HG02970 (cell line): ENCODE measurements at regions not wholly inside any gene's neighbourhood (a gene's known extent, or its start where the extent isn't known, plus 50 kb on each side); places are given as distances from the start of the nearest gene placed in this dataset.

Experiments used
- ATAC-seq: cut with Tn5 transposase; IDR thresholded peaks from one replicate; pipeline ENCODE4 v1.9.1; 2021; ENCODE audit warnings: mild to moderate bottlenecking, moderate library complexity, moderate number of reproducible peaks; ENCODE audit not compliant: unreplicated experiment, low FRiP score

GRCh38 chr2:493228-493627 is 184.0 kb downstream of the TMEM18 start:
- no peak for ATAC-seq

DNA sequence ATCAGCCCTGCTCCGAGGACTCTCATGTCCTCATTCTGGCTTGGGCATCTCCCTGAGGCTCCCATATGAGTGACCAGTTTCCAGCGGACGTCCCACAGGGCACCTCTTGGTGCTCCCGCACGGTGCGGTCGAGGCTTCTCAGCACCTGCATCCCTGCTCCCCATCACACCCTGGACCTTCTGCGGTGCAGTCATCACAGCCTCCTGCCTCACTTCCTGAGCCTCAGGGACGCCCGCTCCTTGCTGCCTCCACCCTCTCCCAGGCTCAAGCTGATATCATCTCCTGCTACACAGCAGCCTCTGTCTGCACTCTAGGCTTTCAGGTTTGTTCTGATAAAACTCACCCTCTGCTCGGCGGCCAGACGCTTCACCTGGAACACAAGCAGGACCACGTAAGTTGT is 185.0 kb downstream of the TMEM18 start:
- ATAC-seq: no peak

GRCh38 chr2:489838-490237 is 187.4 kb downstream of the TMEM18 start:
- ATAC-seq: no peak

GRCh38 chr2:489084-489483 is 188.1 kb downstream of the TMEM18 start:
- ATAC-seq: no peak

DNA sequence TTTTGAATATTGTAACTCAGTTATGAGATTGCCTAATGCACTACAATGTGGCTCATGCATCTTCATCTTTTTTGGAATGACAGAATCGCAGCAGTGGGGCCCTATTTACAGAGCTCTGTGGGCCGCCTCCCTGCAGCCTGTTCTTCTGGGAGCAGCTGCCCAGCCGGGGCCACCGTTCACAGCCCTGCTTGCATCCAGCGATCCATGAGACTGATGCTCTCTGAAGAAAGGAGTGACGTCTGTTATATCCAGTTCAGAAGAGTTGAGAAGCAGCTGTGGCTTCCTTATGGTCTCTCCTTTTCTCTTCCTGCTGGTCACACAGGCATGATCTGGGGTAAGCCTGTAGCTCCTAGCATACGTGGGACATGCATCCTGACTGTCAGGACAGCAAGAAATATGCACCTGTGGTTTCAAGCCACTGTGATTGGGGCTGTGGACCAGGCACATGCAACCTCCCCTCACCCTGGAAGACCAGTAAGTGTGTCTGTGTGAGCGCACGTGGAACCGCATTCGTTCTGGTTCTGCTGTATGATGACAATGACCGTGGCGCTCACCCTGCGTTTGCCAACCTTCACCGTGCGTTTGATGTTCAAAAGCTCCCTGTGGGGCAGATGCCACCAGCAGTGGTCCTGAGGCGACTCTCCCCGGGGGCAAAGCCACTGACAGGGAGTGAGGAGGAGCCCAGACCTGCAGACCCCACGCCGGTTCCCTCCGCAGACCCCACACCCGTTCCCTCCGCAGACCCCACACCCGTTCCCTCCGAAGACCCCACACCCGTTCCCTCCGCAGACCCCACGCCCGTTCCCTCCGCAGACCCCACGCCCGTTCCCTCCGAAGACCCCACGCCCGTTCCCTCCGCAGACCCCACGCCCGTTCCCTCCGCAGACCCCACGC is 189.8 kb downstream of the TMEM18 start:
- no peak for ATAC-seq

- ATAC-seq: no peak
Measured at GRCh38 chr2:486371-486770, 190.8 kb downstream of the TMEM18 start.

- ATAC-seq: no peak
Measured at GRCh38 chr2:481388-481787, 193.5 kb upstream of the ALKAL2 start.

DNA sequence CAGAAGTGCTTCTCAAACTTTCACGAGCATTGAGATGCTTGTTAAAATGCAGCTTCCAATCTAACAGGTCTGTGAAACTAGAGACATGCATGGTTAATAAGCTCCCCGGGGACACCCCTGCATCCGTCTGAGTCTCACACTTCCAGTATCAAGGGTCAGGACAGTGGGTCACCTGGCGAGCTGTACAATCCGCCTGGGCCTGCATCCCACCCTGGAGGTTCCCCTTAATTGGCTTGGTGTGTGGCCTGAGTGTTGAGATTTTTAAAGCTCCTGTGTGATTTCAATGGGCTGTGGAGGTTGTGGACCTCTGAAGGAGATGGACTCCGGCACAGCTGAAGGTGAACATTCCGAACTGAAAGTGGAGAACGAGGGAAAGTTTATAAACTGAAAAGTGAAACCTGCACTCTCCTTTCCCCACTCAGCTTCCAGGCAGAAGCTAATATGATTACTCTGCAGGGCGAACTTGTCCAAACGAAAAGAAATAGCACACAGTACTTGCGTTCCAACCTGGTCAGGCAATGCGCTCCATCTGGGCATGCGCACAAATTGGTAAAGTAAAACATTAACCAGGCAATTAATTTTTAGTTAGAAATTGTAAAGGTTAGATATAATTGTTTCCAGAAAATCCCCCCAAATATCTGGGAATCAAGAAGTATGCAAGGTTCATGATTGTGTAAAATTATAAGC is 191.7 kb upstream of the ALKAL2 start:
- ATAC-seq: no peak

DNA sequence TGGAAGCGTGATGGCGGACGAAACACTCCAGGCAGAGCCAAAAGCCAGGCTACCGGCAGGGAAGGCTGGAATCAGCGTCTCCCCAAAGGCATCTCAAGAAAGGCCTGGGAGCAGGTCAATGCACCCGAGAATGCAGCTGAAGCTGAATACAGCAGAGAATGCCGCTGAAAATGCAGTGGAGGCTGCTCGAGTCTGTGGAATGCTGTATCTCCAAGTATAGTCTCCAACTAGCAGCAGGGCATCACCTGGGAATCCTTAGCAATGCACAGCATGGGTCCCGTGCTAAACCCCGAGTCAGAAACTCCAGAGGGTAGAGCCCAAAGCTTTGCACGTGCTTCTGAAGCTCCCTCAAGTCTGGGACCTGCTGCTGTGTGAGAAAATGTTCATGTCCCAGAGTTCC is 191.1 kb upstream of the ALKAL2 start:
- no peak for ATAC-seq

GRCh38 chr2:471560-471959 is 183.7 kb upstream of the ALKAL2 start:
- no peak for ATAC-seq

DNA sequence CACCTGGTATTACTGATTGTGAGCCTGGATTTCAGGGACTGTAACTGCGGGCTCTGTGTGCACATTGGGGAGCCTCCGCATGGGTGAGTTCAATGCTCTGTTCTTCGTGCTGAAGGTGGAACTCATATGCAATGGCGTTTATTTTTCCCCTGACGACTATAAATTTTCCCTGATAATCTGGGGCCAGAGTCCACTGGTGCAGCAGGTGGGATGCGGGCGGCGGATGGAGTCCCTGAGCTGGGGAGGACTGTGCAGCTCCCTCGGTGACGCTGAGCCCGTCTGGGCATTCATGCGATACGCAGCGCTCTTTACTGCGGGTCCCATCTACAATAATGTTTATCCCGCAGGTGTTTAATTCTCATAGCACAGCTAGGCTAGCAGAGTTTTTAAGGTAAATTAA is 181.6 kb upstream of the ALKAL2 start:
- no peak for ATAC-seq

GRCh38 chr2:468648-469336 is 180.9 kb upstream of the ALKAL2 start:
- no peak for ATAC-seq

DNA sequence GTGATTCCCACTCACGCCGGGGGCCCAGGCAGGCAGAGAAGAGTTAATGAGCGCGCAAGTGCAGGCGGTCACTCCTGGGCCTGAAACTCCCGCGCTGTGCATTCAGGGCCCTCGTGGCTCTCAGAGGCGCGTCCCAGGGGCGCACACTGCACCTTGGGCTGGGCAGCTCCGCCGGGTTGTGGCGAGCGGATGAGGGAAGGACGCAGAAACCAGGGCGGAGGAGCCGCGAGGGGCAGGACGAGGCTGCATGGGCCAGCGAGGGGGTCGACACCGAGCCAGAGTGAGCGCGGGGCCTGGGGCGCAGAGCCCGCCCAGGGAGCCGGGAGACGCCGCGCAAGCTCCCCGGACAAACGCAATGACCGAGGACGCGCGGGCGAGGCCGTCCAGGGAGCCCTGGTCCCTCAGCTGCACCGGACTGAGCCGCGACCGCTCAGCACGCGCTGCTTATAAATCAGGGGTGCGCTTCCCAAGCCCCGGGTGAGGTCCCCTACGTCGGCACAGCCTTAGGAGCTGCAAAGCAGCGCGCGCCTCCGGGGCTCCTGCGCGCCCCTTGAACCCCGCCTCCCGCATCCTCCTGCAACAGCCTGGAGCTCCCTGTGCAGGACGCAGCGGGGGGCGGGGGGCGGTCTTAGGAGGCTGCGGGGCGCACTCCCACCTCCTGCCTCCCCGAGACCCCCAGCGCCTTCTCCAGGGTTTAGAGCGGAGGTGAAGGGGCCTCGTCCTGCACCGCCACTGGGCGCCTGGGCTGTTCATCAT is 180.2 kb upstream of the ALKAL2 start:
- ATAC-seq: no peak

DNA sequence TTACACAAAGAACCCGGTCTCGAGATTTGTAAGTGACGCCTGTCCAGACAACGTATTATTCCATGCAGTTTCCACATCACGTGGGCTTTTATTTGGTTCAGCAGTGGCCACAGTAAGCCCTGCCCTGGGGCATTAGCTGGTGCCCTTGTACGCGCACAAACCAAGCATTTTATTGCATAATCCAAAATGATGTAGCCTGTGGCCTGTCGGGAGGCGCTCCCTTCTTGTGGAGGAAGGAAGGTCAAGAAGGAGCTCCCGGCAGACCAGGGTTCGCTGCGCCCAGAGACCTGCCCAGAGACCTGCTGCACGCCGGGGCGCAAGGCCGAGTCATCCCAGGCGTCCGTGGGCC is 179.6 kb upstream of the ALKAL2 start:
- ATAC-seq: no peak

GRCh38 chr2:467101-467500 is 179.2 kb upstream of the ALKAL2 start:
- ATAC-seq: no peak

DNA sequence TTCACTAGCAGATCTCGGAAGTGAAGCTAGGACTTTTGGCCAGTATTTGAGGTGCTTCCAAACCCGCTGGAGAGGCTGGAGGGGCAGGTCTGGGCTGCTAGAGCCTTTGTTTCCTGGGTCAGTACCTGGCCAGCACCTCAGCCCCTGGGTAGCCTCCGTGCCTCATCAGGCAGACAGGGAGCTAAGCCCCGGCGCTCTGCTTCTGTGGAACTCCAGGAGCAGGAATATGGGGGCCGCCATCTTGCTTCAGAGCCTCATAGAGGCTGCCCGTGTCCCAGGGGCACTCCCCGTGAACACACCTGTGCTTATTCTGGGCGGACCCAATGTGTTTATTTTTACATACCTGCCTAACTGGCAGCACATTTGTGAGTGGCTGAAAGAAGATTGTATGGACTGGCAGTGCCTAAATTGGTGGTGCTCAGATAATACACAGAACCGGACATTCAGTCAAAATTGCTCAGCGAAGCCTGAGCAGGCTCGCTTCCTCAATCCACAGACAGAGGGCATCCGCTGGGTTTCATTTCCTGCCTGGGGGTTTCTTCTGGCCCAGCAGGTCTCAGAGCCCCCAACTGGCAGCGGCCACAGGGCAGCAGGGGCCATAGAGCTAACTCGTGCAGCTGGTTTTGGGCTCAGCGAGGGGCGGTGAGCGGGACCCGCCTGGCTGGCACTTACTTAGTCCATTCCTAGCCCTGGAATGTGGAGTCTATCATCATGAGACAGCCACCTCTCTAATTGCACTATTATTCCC is 176.8 kb upstream of the ALKAL2 start:
- ATAC-seq: no peak

GRCh38 chr2:460861-461260 is 173.0 kb upstream of the ALKAL2 start:
- no peak for ATAC-seq

DNA sequence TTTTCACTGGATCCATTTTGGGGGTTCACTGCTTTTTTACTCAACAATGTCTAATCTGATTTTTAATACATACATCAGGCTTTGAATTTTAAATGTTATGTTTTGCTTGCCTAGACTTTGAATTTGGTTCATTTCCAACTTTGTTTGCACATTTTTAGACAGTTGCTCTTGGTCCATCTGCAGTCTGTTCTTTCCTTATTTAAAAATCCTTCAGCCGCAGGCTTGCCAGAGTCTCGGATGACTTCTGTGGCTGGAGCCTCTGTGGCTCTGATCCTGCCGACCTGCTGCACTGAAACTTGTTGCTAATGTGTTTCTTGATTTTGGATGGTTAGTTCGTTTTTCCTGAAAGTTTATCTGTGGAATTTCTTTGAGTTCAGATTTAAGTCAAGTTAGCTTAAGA is 172.0 kb upstream of the ALKAL2 start:
- no peak for ATAC-seq

DNA sequence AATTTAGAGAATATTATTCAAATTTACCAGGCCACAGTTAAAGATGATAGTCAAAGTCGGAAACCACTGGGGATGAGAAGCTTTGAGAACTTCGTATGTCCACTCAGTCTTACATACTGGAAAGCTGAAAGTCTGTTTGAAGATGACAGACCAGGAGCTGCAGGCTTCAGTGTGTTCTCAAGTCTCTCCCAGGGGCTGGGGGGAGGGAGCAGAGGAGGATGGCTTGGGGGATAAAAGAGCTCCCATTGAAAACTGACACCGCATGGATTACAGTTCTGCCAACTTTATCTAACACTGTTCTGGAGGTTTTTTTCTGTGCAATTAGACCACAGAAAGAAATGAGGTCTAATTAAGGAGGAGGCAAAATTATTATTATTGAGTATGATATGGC is 170.5 kb upstream of the ALKAL2 start:
- ATAC-seq: no peak

GRCh38 chr2:457792-458424 is 170.0 kb upstream of the ALKAL2 start:
- ATAC-seq: no peak
